BE2C (cell line): ENCODE measurements at regions not wholly inside any gene's neighbourhood (a gene's known extent, or its start where the extent isn't known, plus 50 kb on each side); places are given as distances from the start of the nearest gene placed in this dataset.

Source experiments
- DNase-seq: peaks from one replicate; pipeline ENCODE4 v3.0.0-alpha.2; 2020
- H3K27me3 ChIP-seq: fragments of 250-450 bp; sonication (Bioruptor Pico); 2 replicates; pipeline ENCODE4 v1.5.1; 2020; ENCODE audit warnings: mild to moderate bottlenecking
- H3K36me3 ChIP-seq: fragments of 250-450 bp; sonication (Bioruptor Pico); 2 replicates; pipeline ENCODE4 v1.5.1; 2020; ENCODE audit warnings: mild to moderate bottlenecking
- H3K4me1 ChIP-seq: fragments of 250-450 bp; sonication (Bioruptor Pico); 2 replicates; pipeline ENCODE4 v1.5.1; 2020
- H3K4me3 ChIP-seq: 2 replicates; pipeline ENCODE4 v1.5.1; 2011; ENCODE audit warnings: low read depth, low read length
- H3K9me3 ChIP-seq: fragments of 250-450 bp; sonication (Bioruptor Pico); 2 replicates; pipeline ENCODE4 v1.5.1; 2020
- TF ChIP-seq, protein P1 (sequence below): IDR thresholded peaks from 2 replicates; pipeline ENCODE4 v1.5.1; 2012; ENCODE audit warnings: mild to moderate bottlenecking, low read depth, low read length

DNA sequence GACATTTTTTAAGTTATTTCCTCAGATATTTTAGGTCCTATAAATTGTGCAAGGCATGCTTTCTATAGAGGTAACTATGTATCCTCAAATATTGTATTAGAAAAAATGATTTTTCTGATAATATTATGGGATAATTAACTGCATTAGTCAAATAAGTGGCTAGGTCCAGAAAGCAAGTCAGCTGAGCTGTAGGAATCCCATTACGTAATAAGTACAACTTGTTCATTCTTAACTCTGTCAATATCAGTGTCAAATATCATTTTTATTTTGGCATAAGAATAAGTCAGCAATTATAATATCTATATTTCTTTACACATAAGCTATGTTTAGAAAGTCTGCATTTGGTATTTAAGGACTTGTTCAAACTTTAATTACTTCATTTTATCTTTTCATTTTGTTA is 830.9 kb upstream of the GJE1 start:
- H3K9me3 ChIP-seq = no peaks in the 10 kb centered on the region; the same call in 1 of the 2 replicates
- TF ChIP-seq, protein P1, sequence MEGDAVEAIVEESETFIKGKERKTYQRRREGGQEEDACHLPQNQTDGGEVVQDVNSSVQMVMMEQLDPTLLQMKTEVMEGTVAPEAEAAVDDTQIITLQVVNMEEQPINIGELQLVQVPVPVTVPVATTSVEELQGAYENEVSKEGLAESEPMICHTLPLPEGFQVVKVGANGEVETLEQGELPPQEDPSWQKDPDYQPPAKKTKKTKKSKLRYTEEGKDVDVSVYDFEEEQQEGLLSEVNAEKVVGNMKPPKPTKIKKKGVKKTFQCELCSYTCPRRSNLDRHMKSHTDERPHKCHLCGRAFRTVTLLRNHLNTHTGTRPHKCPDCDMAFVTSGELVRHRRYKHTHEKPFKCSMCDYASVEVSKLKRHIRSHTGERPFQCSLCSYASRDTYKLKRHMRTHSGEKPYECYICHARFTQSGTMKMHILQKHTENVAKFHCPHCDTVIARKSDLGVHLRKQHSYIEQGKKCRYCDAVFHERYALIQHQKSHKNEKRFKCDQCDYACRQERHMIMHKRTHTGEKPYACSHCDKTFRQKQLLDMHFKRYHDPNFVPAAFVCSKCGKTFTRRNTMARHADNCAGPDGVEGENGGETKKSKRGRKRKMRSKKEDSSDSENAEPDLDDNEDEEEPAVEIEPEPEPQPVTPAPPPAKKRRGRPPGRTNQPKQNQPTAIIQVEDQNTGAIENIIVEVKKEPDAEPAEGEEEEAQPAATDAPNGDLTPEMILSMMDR = no peak
- no peak for DNase-seq

DNA sequence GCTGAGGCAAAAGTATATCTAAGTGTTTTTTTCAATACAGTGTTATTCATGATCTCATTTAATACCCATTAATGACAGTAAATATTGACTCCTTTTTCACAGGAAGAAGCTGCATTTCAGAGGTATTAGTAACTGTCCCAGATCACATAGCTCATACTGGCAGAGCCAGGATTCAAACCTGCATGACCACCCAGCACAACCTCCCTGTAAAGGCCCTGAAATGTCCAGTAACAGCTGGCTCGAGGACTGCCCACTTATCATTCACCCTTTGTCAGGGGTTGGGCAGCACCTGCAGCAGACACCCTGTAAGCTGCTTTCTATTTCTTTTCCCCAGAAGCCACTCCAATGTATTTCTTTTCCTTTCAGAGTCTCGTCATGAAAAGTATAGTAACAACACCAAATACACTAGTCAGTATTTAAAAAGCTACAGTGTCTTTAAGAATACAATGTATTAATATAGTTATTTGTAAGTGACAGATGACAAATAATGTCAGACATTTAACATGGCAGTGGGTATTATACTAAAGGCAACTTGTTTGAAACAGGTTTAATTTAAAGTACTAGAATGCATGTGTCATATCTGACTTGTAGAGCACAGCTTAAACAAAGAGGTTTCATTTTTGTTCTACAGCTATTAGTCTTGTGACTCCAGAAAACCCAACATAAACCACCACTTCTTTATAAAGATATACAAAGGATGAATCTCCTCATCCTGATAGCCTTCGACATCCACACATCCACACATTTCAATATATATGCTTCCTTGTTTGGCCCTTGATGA is 841.6 kb upstream of the GJE1 start:
- no peak for DNase-seq
- TF ChIP-seq, protein P1 = no peak

More for the DNA sequence above, 830.9 kb upstream of the GJE1 start:
- no peaks in the 10 kb centered on the region for H3K36me3 ChIP-seq
- no peaks in the 10 kb centered on the region for H3K4me1 ChIP-seq
- H3K4me3 ChIP-seq = no peak overlapping the region
- no peaks in the 10 kb centered on the region for H3K27me3 ChIP-seq

DNA sequence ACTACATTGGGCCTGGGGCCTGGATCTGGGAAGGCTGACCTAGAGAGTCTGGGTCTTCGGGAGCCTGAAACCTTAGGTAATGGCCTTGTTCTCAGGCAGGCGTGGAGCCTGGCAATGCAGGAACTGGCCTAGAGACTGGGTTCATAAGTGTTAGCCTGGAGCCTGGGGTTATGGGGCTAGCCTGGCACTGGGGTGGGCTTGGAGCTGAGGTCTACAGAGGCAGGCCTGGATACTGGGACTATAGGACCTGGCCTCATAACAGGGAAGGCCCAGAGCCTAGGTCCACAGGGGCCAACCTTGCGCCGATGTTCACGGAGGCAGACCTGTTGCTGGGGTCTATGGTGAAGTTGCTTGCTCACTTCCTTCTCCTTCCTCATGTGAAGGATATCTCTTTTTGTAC is 843.8 kb upstream of the GJE1 start:
- TF ChIP-seq, protein P1 = no peak
- no peaks in the 10 kb centered on the region for H3K27me3 ChIP-seq
- H3K4me1 ChIP-seq = no peaks in the 10 kb centered on the region
- H3K4me3 ChIP-seq = no peak overlapping the region
- no peaks in the 10 kb centered on the region for H3K36me3 ChIP-seq
- DNase-seq = no peak
- no peaks in the 10 kb centered on the region for H3K9me3 ChIP-seq

More for the DNA sequence above, 841.6 kb upstream of the GJE1 start:
- H3K36me3 ChIP-seq = no peaks in the 10 kb centered on the region
- no peaks in the 10 kb centered on the region for H3K4me1 ChIP-seq
- no peaks in the 10 kb centered on the region for H3K9me3 ChIP-seq
- no peak overlapping the region for H3K4me3 ChIP-seq
- H3K27me3 ChIP-seq = no peaks in the 10 kb centered on the region

DNA sequence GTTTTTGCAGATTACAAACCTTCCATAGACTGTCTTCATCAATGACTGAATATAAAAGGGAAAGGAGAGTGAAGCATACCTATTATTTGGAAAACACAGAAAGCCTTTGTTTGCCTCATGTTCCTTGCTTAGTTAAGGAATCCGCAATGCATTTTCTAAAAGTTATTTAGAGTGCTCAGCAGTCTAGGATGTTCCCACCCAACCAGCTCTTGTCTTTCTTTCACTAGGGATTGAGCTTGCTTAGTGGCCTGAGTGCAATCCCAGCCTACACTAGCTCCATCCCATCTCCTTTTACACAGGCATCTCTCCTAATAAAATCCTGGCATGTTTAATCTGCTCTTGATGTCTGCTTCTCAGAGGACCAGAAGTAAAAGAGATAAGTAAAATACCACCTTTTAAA is 850.5 kb upstream of the GJE1 start:
- DNase-seq = no peak
- TF ChIP-seq, protein P1 = no peak
- no peaks in the 10 kb centered on the region for H3K27me3 ChIP-seq
- H3K9me3 ChIP-seq = no peaks in the 10 kb centered on the region
- H3K4me3 ChIP-seq = no peak overlapping the region
- H3K36me3 ChIP-seq = no peaks in the 10 kb centered on the region
- H3K4me1 ChIP-seq = no peaks in the 10 kb centered on the region

DNA sequence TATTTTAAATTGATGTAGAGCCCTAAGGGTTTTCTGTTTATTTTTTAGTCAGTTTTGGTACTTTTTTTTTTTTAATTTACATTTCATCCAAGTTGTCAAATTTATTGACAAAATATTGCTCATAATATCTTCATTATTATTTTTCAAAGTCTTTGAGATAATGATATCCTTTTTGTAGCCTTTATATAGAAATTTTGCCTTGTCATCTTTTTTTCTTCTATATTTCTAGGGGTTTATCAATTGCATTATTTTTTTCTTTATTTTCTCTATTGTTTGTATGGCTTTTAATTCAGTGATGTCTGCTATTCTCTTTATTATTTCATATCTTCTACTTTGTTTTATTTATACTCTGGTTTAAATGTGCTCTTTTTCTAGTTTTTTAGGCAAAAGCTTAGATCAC is 863.0 kb upstream of the GJE1 start:
- TF ChIP-seq, protein P1 = no peak
- Histone ChIP-seq H3K4me3 (no peak overlapping the region), H3K4me1 (no peaks in the 10 kb centered on the region), H3K9me3 (no peaks in the 10 kb centered on the region), H3K27me3 (no peaks in the 10 kb centered on the region), H3K36me3 (no peaks in the 10 kb centered on the region)
- DNase-seq = no peak

DNA sequence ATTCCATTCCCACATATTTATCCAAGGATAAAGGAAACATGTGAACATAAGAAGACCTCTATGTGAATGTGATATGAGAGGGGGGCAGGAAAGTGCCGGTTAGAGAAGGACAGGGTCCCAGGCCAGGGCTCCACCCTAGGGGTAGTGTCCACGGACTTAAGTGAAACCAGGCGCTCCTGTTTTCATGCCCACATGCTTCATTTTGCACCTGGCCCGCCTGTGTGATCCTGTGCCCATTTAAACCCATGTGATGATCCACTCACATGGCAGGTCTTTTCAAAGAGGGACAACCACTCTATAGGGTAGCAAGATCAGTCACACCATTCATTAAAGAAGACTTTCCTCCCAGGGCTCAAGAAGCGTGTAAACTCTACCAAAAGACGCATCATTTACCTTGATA is 865.3 kb upstream of the GJE1 start:
- no peak for DNase-seq
- Histone ChIP-seq H3K36me3 (no peaks in the 10 kb centered on the region), H3K27me3 (no peaks in the 10 kb centered on the region), H3K9me3 (no peaks in the 10 kb centered on the region), H3K4me3 (no peak overlapping the region), H3K4me1 (no peaks in the 10 kb centered on the region)
- TF ChIP-seq, protein P1 = no peak
